GM06990 (cell line): ENCODE measurements at regions not wholly inside any gene's neighbourhood (a gene's known extent, or its start where the extent isn't known, plus 50 kb on each side); places are given as distances from the start of the nearest gene placed in this dataset.

Experiments used
- DNase-seq: peaks from one replicate; pipeline ENCODE4 v3.0.0-alpha.2; 2011; ENCODE audit not compliant: insufficient read length; ENCODE audit errors: extremely low read depth
- H3K27me3 ChIP-seq: replicated peaks from 2 replicates; pipeline ENCODE4 v1.6.0; 2011; ENCODE audit warnings: low read length; ENCODE audit not compliant: control insufficient read depth, insufficient read depth
- H3K36me3 ChIP-seq: 2 replicates; pipeline ENCODE4 v1.5.1; 2011; ENCODE audit warnings: low read length; ENCODE audit not compliant: control insufficient read depth, insufficient read depth
- H3K4me3 ChIP-seq: replicated peaks from 2 replicates; pipeline ENCODE4 v1.5.1; 2011; ENCODE audit warnings: low read depth, mild to moderate bottlenecking, control low read depth, low read length
- TF ChIP-seq, protein P1 (sequence below): IDR thresholded peaks from 2 replicates; pipeline ENCODE4 v1.5.1; 2011; ENCODE audit warnings: low read length, control low read depth, mild to moderate bottlenecking, inconsistent platforms; ENCODE audit not compliant: insufficient read depth, poor library complexity, severe bottlenecking

- no peak for DNase-seq
- Histone ChIP-seq H3K27me3 (no peaks in the 10 kb centered on the region), H3K36me3 (no peaks in the 10 kb centered on the region), H3K4me3 (no peak overlapping the region)
- TF ChIP-seq, protein P1, sequence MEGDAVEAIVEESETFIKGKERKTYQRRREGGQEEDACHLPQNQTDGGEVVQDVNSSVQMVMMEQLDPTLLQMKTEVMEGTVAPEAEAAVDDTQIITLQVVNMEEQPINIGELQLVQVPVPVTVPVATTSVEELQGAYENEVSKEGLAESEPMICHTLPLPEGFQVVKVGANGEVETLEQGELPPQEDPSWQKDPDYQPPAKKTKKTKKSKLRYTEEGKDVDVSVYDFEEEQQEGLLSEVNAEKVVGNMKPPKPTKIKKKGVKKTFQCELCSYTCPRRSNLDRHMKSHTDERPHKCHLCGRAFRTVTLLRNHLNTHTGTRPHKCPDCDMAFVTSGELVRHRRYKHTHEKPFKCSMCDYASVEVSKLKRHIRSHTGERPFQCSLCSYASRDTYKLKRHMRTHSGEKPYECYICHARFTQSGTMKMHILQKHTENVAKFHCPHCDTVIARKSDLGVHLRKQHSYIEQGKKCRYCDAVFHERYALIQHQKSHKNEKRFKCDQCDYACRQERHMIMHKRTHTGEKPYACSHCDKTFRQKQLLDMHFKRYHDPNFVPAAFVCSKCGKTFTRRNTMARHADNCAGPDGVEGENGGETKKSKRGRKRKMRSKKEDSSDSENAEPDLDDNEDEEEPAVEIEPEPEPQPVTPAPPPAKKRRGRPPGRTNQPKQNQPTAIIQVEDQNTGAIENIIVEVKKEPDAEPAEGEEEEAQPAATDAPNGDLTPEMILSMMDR = no peak
Observed at GRCh38 chr4:136748773-136749172, 783.5 kb downstream of the PCDH18 start.

GRCh38 chr4:136748165-136748564 lies 784.1 kb downstream of the PCDH18 start:
- DNase-seq = no peak
- Histone ChIP-seq H3K4me3 (no peak overlapping the region), H3K27me3 (no peaks in the 10 kb centered on the region), H3K36me3 (no peaks in the 10 kb centered on the region)
- TF ChIP-seq, protein P1 = no peak

- TF ChIP-seq, protein P1 = no peak
- Histone ChIP-seq H3K4me3 (no peak overlapping the region), H3K36me3 (no peaks in the 10 kb centered on the region), H3K27me3 (no peaks in the 10 kb centered on the region)
- DNase-seq = no peak
Observed at GRCh38 chr4:136743238-136743637, 789.1 kb downstream of the PCDH18 start.

GRCh38 chr4:136742333-136742732 lies 790.0 kb downstream of the PCDH18 start:
- TF ChIP-seq, protein P1 = no peak

DNA sequence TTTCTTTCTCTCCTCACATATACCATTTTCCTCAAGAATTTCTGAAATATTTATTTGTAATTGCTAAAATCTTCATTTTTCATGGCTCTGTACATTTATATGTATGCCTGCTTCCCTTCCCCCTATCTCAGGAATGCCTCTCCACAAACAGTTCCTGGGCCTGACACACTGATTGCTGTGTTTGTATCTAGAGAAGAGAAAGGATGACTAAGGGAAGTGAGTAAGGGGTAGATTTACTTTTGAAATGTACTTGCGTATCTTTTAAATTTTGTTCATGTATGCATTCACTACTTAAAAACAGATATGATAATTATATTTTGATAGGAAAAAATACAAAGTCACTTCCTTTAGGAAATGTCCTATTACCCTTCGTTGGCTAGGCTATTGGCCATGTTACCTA lies 790.8 kb downstream of the PCDH18 start:
- TF ChIP-seq, protein P1 = no peak
- Histone ChIP-seq H3K27me3 (no peaks in the 10 kb centered on the region), H3K36me3 (no peaks in the 10 kb centered on the region), H3K4me3 (no peak overlapping the region)
- no peak for DNase-seq

More at GRCh38 chr4:136742333-136742732, 790.0 kb downstream of the PCDH18 start:
- no peaks in the 10 kb centered on the region for H3K36me3 ChIP-seq
- H3K4me3 ChIP-seq = no peak overlapping the region
- no peaks in the 10 kb centered on the region for H3K27me3 ChIP-seq
- no peak for DNase-seq

GRCh38 chr4:136740326-136740725 lies 792.0 kb downstream of the PCDH18 start:
- TF ChIP-seq, protein P1 = no peak
- H3K4me3 ChIP-seq = no peak overlapping the region
- no peaks in the 10 kb centered on the region for H3K27me3 ChIP-seq
- no peaks in the 10 kb centered on the region for H3K36me3 ChIP-seq
- DNase-seq = no peak
